ENCODE measurements at regions not wholly inside any gene's neighbourhood (a gene's known extent, or its start where the extent isn't known, plus 50 kb on each side); places are given as distances from the start of the nearest gene placed in this dataset.
"Not testable (repeated sequence)": the region's sequence is repeated elsewhere in the genome, so short reads cannot be mapped to it uniquely, and the experiment has no call there.

DNA sequence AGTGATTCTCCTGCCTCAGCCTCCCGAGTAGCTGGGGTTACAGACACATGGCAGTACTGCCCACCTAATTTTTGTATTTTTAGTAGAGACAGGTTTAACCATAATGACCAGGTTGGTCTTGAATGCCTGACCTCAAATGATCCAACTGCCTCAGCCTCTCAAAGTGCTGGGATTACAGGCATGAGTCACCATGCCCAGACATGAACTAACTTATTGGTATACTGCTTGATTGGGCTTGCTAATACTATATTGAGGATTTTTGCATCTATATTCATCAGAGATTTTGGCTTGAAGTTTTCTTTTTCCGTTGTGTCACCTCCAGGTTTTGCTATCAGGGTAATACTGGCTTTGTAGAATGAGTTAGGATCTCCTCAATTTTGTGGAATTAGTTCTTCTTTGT is 706.1 kb upstream of the HS6ST1 start:
- no peak for DNase-seq
- Histone ChIP-seq H3K36me3 (replicated peaks) (no peaks in the 10 kb centered on the region), H3K4me3 (ENCODE audit: low read depth, low read length) (no peak overlapping the region), H3K27me3 (replicated peaks) (no peaks in the 10 kb centered on the region), H3K27ac (no peak overlapping the region)
- in situ Hi-C loops (cut with HindIII; ENCODE audit: low pct_ligation_motif_present, low sequenced_read_pairs): no loop called here
- TF ChIP-seq, protein P1, sequence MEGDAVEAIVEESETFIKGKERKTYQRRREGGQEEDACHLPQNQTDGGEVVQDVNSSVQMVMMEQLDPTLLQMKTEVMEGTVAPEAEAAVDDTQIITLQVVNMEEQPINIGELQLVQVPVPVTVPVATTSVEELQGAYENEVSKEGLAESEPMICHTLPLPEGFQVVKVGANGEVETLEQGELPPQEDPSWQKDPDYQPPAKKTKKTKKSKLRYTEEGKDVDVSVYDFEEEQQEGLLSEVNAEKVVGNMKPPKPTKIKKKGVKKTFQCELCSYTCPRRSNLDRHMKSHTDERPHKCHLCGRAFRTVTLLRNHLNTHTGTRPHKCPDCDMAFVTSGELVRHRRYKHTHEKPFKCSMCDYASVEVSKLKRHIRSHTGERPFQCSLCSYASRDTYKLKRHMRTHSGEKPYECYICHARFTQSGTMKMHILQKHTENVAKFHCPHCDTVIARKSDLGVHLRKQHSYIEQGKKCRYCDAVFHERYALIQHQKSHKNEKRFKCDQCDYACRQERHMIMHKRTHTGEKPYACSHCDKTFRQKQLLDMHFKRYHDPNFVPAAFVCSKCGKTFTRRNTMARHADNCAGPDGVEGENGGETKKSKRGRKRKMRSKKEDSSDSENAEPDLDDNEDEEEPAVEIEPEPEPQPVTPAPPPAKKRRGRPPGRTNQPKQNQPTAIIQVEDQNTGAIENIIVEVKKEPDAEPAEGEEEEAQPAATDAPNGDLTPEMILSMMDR (IDR thresholded peaks at IDR 0.05; ENCODE audit: low read depth, low read length, missing control alignments): no peak

DNA sequence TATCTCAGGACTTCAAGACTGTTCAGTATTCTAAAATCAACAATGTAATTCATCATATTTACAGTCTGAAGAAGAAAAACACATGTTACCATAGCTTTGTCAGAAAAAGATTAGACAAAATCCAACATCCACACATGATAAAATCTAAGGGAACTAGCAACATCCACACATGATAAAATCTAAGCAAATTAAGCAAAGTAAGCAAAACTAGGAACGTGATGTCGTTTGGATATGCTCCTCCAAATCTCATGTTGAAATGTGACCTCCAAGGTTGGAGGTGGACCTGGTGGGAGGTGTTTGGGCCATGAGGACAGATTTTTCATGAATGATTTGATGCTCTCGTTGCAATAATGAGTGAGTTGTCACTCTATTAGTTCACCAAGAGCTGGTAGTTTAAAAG is 717.3 kb upstream of the HS6ST1 start:
- TF ChIP-seq, protein P1 (IDR thresholded peaks at IDR 0.05; ENCODE audit: low read depth, low read length, missing control alignments): no peak
- in situ Hi-C loops (cut with HindIII; ENCODE audit: low pct_ligation_motif_present, low sequenced_read_pairs): no loop called here
- Histone ChIP-seq H3K27ac (no peak overlapping the region), H3K36me3 (replicated peaks) (no peaks in the 10 kb centered on the region), H3K27me3 (replicated peaks) (no peaks in the 10 kb centered on the region), H3K4me3 (ENCODE audit: low read depth, low read length) (no peak overlapping the region)
- no peak for DNase-seq

DNA sequence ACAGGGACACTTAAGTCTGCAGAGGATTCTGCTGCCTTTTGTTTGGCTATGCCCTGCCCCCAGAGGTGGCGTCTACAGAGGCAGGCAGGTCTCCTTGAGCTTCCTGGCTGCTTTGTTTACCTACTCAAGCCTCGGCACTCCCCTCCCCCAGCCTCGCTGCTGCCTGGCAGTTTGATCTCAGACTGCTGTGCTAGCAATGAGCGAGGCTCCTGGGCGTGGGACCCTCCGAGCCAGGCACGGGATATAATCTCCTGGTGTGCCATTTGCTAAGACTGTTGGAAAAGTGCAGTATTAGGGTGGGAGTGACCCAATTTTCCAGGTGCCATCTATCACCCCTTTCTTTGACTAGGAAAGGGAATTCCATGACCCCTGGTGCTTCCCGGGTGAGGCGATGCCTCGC is 725.0 kb upstream of the HS6ST1 start:
- in situ Hi-C loops (cut with HindIII; ENCODE audit: low pct_ligation_motif_present, low sequenced_read_pairs); H3K36me3 ChIP-seq (replicated peaks); H3K27me3 ChIP-seq (replicated peaks); DNase-seq; H3K4me3 ChIP-seq (ENCODE audit: low read depth, low read length); H3K27ac ChIP-seq: not testable (repeated sequence)

DNA sequence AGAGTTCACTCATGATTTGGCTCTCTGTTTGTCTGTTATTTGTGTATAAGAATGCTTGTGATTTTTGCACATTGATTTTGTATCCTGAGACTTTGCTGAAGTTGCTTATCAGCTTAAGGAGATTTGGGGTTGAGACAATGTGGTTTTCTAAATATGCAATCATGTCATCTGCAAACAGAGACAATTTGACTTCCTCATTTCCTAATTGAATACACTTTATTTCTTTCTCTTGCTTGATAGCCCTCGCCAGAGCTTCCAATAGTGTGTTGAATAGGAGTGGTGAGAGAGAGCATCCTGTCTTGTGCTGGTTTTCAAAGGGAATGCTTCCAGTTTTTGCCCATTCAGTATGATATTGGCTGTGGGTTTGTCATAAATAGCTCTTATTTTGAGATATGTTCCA is 727.8 kb upstream of the HS6ST1 start:
- H3K27me3 ChIP-seq (replicated peaks); H3K27ac ChIP-seq; in situ Hi-C loops (cut with HindIII; ENCODE audit: low pct_ligation_motif_present, low sequenced_read_pairs); DNase-seq; H3K36me3 ChIP-seq (replicated peaks); H3K4me3 ChIP-seq (ENCODE audit: low read depth, low read length): not testable (repeated sequence)

DNA sequence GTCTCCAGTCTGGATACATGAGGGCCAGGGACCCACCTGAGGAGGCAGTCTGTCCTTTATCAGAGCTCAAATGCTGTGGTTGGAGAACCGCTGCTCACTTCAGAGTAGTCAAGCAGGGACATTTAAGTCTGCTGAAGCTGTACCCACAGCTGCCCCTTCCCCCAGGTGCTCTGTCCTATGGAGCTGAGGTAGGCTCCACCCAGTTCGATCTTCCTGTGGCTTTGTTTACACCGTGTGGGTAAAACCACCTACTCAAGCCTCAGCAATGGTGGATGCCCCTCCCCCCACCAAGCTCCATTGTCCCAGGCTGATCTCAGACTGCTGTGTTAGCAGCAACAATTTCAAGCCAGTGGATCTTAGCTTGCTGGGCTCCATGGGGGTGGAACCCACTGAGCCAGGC is 731.4 kb upstream of the HS6ST1 start:
- TF ChIP-seq, protein P1 (IDR thresholded peaks at IDR 0.05; ENCODE audit: low read depth, low read length, missing control alignments): no peak

DNA sequence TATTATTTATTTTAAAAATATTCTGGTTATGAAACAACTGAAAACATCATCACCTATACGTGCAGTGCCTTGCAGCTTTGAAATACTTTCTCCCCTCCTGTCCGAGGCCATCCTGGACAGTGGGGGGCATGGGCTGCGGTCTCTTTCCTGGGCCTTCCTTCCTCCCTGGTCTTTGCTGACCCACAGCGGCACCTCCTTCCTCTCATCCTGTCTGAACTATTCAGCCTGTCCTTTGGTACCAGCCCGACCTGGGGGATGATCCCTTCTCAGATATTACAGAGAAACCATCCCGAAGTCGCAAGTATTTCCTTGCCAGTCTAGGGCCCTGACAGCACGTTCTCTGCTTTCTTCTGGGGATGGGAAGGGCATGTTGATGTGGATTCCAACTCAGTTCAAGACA is 736.6 kb upstream of the HS6ST1 start:
- Histone ChIP-seq H3K36me3 (replicated peaks) (no peaks in the 10 kb centered on the region), H3K4me3 (ENCODE audit: low read depth, low read length) (no peak overlapping the region), H3K27ac (no peak overlapping the region), H3K27me3 (replicated peaks) (no peaks in the 10 kb centered on the region)
- no peak for DNase-seq
- TF ChIP-seq, protein P1 (IDR thresholded peaks at IDR 0.05; ENCODE audit: low read depth, low read length, missing control alignments): no peak
- in situ Hi-C loops (cut with HindIII; ENCODE audit: low pct_ligation_motif_present, low sequenced_read_pairs): no loop called here

More for the DNA sequence above, 731.4 kb upstream of the HS6ST1 start:
- Histone ChIP-seq H3K36me3 (replicated peaks) (no peaks in the 10 kb centered on the region), H3K4me3 (ENCODE audit: low read depth, low read length) (no peak overlapping the region), H3K27me3 (replicated peaks) (no peaks in the 10 kb centered on the region), H3K27ac (no peak overlapping the region)
- DNase-seq: no peak
- in situ Hi-C loops (cut with HindIII; ENCODE audit: low pct_ligation_motif_present, low sequenced_read_pairs): no loop called here

DNA sequence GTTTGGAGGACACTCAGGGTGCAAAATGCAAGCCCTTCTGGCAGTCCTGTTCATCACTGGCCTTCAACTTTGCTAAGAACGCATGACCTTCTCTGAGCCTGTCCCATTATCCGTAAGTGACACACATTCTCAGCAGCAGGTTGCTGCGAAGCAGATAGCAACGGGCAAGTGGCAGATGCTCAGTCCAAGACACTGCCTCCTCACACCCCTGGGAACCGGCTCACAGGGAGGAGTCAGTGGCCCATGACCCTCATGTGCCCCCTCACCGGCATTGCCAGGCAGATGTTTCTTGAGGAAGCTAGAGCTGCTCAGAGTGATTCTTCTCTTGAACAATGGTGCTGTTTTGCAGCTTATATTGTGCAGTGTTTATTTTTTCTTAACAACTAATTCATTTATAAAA is 737.2 kb upstream of the HS6ST1 start:
- in situ Hi-C loops (cut with HindIII; ENCODE audit: low pct_ligation_motif_present, low sequenced_read_pairs): no loop called here
- H3K27me3 ChIP-seq (replicated peaks): no peaks in the 10 kb centered on the region
- TF ChIP-seq, protein P1 (IDR thresholded peaks at IDR 0.05; ENCODE audit: low read depth, low read length, missing control alignments): no peak
- H3K36me3 ChIP-seq (replicated peaks): no peaks in the 10 kb centered on the region
- DNase-seq: no peak
- no peak overlapping the region for H3K27ac ChIP-seq
- no peak overlapping the region for H3K4me3 ChIP-seq (ENCODE audit: low read depth, low read length)

All from brain microvascular endothelial cell (primary cell).